ENCODE measurements at regions not wholly inside any gene's neighbourhood (a gene's known extent, or its start where the extent isn't known, plus 50 kb on each side); places are given as distances from the start of the nearest gene placed in this dataset.

GRCh38 chr3:111438283-111438682 lies 103.7 kb upstream of the CD96 start:
- no peak overlapping the region for H3K4me3 ChIP-seq (ENCODE audit: low read depth, low read length)
- TF ChIP-seq, protein P1, sequence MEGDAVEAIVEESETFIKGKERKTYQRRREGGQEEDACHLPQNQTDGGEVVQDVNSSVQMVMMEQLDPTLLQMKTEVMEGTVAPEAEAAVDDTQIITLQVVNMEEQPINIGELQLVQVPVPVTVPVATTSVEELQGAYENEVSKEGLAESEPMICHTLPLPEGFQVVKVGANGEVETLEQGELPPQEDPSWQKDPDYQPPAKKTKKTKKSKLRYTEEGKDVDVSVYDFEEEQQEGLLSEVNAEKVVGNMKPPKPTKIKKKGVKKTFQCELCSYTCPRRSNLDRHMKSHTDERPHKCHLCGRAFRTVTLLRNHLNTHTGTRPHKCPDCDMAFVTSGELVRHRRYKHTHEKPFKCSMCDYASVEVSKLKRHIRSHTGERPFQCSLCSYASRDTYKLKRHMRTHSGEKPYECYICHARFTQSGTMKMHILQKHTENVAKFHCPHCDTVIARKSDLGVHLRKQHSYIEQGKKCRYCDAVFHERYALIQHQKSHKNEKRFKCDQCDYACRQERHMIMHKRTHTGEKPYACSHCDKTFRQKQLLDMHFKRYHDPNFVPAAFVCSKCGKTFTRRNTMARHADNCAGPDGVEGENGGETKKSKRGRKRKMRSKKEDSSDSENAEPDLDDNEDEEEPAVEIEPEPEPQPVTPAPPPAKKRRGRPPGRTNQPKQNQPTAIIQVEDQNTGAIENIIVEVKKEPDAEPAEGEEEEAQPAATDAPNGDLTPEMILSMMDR (conservative IDR thresholded peaks at IDR 0.05; ENCODE audit: low read depth, low read length) = no peak
- DNase-seq (ENCODE audit: low read depth) = no peak

DNA sequence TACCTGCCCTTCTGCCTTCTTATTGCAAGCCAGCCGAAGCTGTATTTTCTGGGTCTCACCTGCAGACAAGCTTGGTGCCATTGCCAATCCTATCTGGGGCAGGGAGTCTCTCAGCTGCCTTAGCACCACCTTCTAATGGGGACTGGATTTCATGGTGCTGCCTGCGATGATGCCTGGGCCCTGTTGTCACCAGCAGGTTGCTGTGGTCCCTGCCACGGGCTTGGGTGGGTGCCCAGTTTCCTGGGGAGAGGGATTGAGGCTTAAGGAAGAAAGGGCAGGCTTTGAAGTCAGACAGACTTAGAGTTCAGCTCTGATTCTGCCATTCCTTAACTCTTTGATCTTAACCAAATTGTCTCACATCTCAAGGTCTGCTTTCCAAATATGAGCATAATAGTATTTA lies 87.4 kb upstream of the CD96 start:
- H3K4me3 ChIP-seq (ENCODE audit: low read depth, low read length) = no peak overlapping the region
- DNase-seq (ENCODE audit: low read depth) = no peak
- TF ChIP-seq, protein P1 (conservative IDR thresholded peaks at IDR 0.05; ENCODE audit: low read depth, low read length) = no peak

DNA sequence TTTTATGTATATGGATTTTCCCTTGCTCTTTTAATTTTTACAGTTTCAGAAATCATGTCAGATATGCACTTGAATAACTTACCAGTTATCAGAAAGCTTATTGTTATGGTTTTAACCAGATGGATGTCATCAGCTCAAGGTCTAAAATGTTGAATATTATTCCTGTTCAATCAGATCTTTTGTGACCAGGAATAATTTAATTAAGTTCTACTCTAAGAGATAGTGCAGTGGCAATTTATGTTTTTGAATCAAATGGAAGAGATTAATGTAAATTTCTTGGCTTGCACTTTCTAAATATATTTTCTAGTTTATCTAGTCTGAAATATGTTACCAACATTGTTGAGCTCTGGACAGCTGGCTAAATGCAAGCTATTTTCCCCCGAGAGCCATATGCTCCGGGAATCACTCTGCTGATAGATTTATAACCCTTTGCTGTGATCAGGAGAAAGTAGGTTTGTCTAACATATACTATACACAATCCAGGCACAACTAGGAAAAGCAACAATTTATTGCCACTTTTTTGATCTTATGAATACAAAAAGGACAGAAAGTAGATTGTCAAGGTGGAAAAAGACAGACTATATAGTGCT lies 76.8 kb upstream of the CD96 start:
- TF ChIP-seq, protein P1 (conservative IDR thresholded peaks at IDR 0.05; ENCODE audit: low read depth, low read length) = no peak

GRCh38 chr3:111470032-111470431 lies 72.0 kb upstream of the CD96 start:
- TF ChIP-seq, protein P1 (conservative IDR thresholded peaks at IDR 0.05; ENCODE audit: low read depth, low read length) = no peak
- H3K4me3 ChIP-seq (ENCODE audit: low read depth, low read length) = no peak overlapping the region
- no peak for DNase-seq (ENCODE audit: low read depth)

More for the DNA sequence above, 76.8 kb upstream of the CD96 start:
- no peak for DNase-seq (ENCODE audit: low read depth)
- no peak overlapping the region for H3K4me3 ChIP-seq (ENCODE audit: low read depth, low read length)

- TF ChIP-seq, protein P1 (conservative IDR thresholded peaks at IDR 0.05; ENCODE audit: low read depth, low read length) = no peak
- no peak overlapping the region for H3K4me3 ChIP-seq (ENCODE audit: low read depth, low read length)
- no peak for DNase-seq (ENCODE audit: low read depth)
Observed at GRCh38 chr3:111471831-111472230, 70.2 kb upstream of the CD96 start.

DNA sequence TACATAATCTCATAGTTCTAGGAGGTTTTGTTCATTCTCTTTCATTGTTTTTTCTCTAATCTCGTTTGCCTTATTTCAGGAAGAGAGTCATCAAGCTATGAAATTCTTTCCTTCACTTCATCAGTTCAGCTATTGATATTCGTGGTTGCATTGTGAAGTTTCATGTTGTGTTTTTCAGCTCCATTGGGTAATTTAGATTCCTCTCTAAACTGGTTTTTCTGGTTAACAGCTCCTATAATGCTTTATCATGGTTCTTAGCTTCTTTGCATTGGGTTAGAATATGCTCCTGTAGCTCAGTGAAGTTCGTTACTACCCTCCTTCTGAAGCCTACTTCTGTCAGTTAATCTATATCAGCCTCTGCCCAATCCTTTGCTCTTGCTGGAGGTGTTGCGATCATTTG lies 69.4 kb upstream of the CD96 start:
- TF ChIP-seq, protein P1 (conservative IDR thresholded peaks at IDR 0.05; ENCODE audit: low read depth, low read length) = no peak
- H3K4me3 ChIP-seq (ENCODE audit: low read depth, low read length) = no peak overlapping the region
- no peak for DNase-seq (ENCODE audit: low read depth)

DNA sequence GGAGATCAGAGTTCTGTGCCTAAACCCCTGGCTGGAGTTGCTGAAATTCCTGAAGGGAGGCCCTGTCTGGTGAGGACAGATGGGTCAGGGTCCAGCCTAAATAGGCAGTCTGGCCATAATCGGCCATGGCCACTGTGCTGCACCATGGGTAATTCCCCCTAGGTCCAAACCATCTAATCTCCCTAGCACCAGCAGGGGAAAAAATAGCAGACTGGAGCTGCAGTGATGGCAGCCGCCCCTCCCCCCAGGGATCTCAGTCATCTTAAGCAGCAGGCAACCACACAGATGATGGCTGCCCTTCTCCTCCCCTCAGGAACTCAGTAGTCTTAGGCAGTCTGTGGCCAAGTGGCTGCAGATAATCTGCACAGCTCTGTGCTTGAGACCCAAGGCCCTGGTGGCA lies 68.4 kb upstream of the CD96 start:
- TF ChIP-seq, protein P1 (conservative IDR thresholded peaks at IDR 0.05; ENCODE audit: low read depth, low read length) = no peak
- DNase-seq (ENCODE audit: low read depth) = no peak

More for the DNA sequence above, 68.4 kb upstream of the CD96 start:
- H3K4me3 ChIP-seq (ENCODE audit: low read depth, low read length) = no peak overlapping the region

Measured in epithelial cell of proximal tubule (primary cell).